Keratinocyte (primary cell): ENCODE measurements at regions not wholly inside any gene's neighbourhood (a gene's known extent, or its start where the extent isn't known, plus 50 kb on each side); places are given as distances from the start of the nearest gene placed in this dataset.

Experiments used
- CTCF ChIP-seq, 3 experiments: IDR thresholded peaks in 1 of 3; conservative IDR thresholded peaks in 1 of 3; optimal IDR thresholded peaks in 1 of 3; 2 replicates in 2 of 3; 3 replicates in 1 of 3; pipeline versions ENCODE3 to v1.5.1; 2011; ENCODE audit warnings: low read length in 3 of 3, mild to moderate bottlenecking in 3 of 3, moderate library complexity in 2 of 3, control low read depth in 1 of 3, inconsistent platforms in 1 of 3; ENCODE audit not compliant: insufficient read depth in 2 of 3; ENCODE audit errors: extremely low read depth in 1 of 3
- EZH2 ChIP-seq: IDR thresholded peaks from one replicate; pipeline ENCODE4 v1.6.1; 2012; ENCODE audit warnings: inconsistent platforms, mild to moderate bottlenecking, low read length, moderate library complexity

GRCh38 chr4:59655996-59656395 lies 1544.1 kb upstream of the ADGRL3 start:
- TF ChIP-seq CTCF (optimal IDR thresholded peaks at IDR 0.05 in 1 of 3, IDR thresholded peaks at IDR 0.05 in 1 of 3, conservative IDR thresholded peaks at IDR 0.05 in 1 of 3; ENCODE audit: extremely low read depth in 1 of 3, insufficient read depth in 2 of 3, low read length in 3 of 3) (no peak), EZH2 (no peak)
